Activated T-helper 17 cell treated with anti-CD3 and anti-CD28 coated beads, Interleukin-2, amount 50 U/mL, for 72 hours (primary cell): ENCODE measurements at regions not wholly inside any gene's neighbourhood (a gene's known extent, or its start where the extent isn't known, plus 50 kb on each side); places are given as distances from the start of the nearest gene placed in this dataset.

Experiments used
- ATAC-seq: fragments of 150-1000 bp; cut with Tn5 transposase; replicated peaks from 2 replicates; pipeline ENCODE4 v1.10.0; 2021; ENCODE audit warnings: mild to moderate bottlenecking, moderate library complexity
- H3K27ac Mint-ChIP-seq: one replicate; pipeline ENCODE4 v1.8.0; 2022; ENCODE audit warnings: mixed read lengths
- H3K27me3 Mint-ChIP-seq: one replicate; pipeline ENCODE4 v1.8.0; 2022; ENCODE audit warnings: mixed read lengths
- H3K36me3 Mint-ChIP-seq: one replicate; pipeline ENCODE4 v1.8.0; 2022; ENCODE audit warnings: low read depth, mild to moderate bottlenecking, mixed read lengths
- H3K4me1 Mint-ChIP-seq: one replicate; pipeline ENCODE4 v1.8.0; 2022; ENCODE audit warnings: mixed read lengths
- H3K4me3 Mint-ChIP-seq: one replicate; pipeline ENCODE4 v1.8.0; 2022; ENCODE audit warnings: mild to moderate bottlenecking, mixed read lengths
- H3K9me3 Mint-ChIP-seq: one replicate; pipeline ENCODE4 v1.8.0; 2022; ENCODE audit warnings: mixed read lengths

- no peak for ATAC-seq
- no peak overlapping the region for H3K27ac Mint-ChIP-seq
- no peaks in the 10 kb centered on the region for H3K27me3 Mint-ChIP-seq
- no peak overlapping the region for H3K4me3 Mint-ChIP-seq
- peaks cover 4% of the 10 kb centered on the region for H3K9me3 Mint-ChIP-seq
- H3K36me3 Mint-ChIP-seq: no peaks in the 10 kb centered on the region
- no peaks in the 10 kb centered on the region for H3K4me1 Mint-ChIP-seq
Measured at GRCh38 chr17:71937914-71938313, 182.9 kb upstream of the SOX9 start.

- Mint-ChIP-seq H3K27me3 (no peaks in the 10 kb centered on the region), H3K9me3 (peaks cover 4% of the 10 kb centered on the region), H3K4me3 (no peak overlapping the region), H3K27ac (no peak overlapping the region), H3K36me3 (no peaks in the 10 kb centered on the region), H3K4me1 (no peaks in the 10 kb centered on the region)
- no peak for ATAC-seq
Measured at GRCh38 chr17:71938340-71939010, 182.3 kb upstream of the SOX9 start.

GRCh38 chr17:71941920-71942319 is 178.9 kb upstream of the SOX9 start:
- Mint-ChIP-seq H3K4me1 (no peaks in the 10 kb centered on the region), H3K27ac (no peak overlapping the region), H3K36me3 (no peaks in the 10 kb centered on the region), H3K27me3 (peaks cover 4% of the 10 kb centered on the region), H3K9me3 (peaks cover 9% of the 10 kb centered on the region), H3K4me3 (no peak overlapping the region)
- no peak for ATAC-seq

- H3K4me1 Mint-ChIP-seq: no peaks in the 10 kb centered on the region
- no peak overlapping the region for H3K27ac Mint-ChIP-seq
- peaks cover 4% of the 10 kb centered on the region for H3K9me3 Mint-ChIP-seq
Measured at GRCh38 chr17:71942626-71943025, 178.2 kb upstream of the SOX9 start.

GRCh38 chr17:71948703-71949422 is 172.0 kb upstream of the SOX9 start:
- H3K9me3 Mint-ChIP-seq: peaks cover 4% of the 10 kb centered on the region
- ATAC-seq: no peak

More at GRCh38 chr17:71942626-71943025, 178.2 kb upstream of the SOX9 start:
- ATAC-seq: no peak
- peaks cover 4% of the 10 kb centered on the region for H3K27me3 Mint-ChIP-seq
- H3K4me3 Mint-ChIP-seq: no peak overlapping the region
- no peaks in the 10 kb centered on the region for H3K36me3 Mint-ChIP-seq

GRCh38 chr17:71959154-71959553 is 161.7 kb upstream of the SOX9 start:
- no peaks in the 10 kb centered on the region for H3K36me3 Mint-ChIP-seq
- H3K9me3 Mint-ChIP-seq: peaks cover 3% of the 10 kb centered on the region
- H3K4me3 Mint-ChIP-seq: no peak overlapping the region
- ATAC-seq: no peak
- H3K27ac Mint-ChIP-seq: no peak overlapping the region
- H3K4me1 Mint-ChIP-seq: no peaks in the 10 kb centered on the region
- H3K27me3 Mint-ChIP-seq: no peaks in the 10 kb centered on the region

More at GRCh38 chr17:71948703-71949422, 172.0 kb upstream of the SOX9 start:
- H3K4me3 Mint-ChIP-seq: no peak overlapping the region
- no peaks in the 10 kb centered on the region for H3K4me1 Mint-ChIP-seq
- peaks cover 4% of the 10 kb centered on the region for H3K27me3 Mint-ChIP-seq
- no peaks in the 10 kb centered on the region for H3K36me3 Mint-ChIP-seq
- H3K27ac Mint-ChIP-seq: no peak overlapping the region

- no peak overlapping the region for H3K4me3 Mint-ChIP-seq
- H3K27me3 Mint-ChIP-seq: no peaks in the 10 kb centered on the region
- H3K4me1 Mint-ChIP-seq: no peaks in the 10 kb centered on the region
- no peaks in the 10 kb centered on the region for H3K9me3 Mint-ChIP-seq
- no peak overlapping the region for H3K27ac Mint-ChIP-seq
- no peaks in the 10 kb centered on the region for H3K36me3 Mint-ChIP-seq
- no peak for ATAC-seq
Measured at GRCh38 chr17:71963351-71963750, 157.5 kb upstream of the SOX9 start.

GRCh38 chr17:71963791-71964190 is 157.0 kb upstream of the SOX9 start:
- Mint-ChIP-seq H3K9me3 (no peaks in the 10 kb centered on the region), H3K4me3 (no peak overlapping the region), H3K4me1 (no peaks in the 10 kb centered on the region), H3K36me3 (no peaks in the 10 kb centered on the region), H3K27me3 (no peaks in the 10 kb centered on the region), H3K27ac (no peak overlapping the region)
- no peak for ATAC-seq

GRCh38 chr17:71964559-71964958 is 156.3 kb upstream of the SOX9 start:
- H3K4me3 Mint-ChIP-seq: no peak overlapping the region
- H3K27ac Mint-ChIP-seq: no peak overlapping the region
- no peak for ATAC-seq
- H3K9me3 Mint-ChIP-seq: no peaks in the 10 kb centered on the region
- no peaks in the 10 kb centered on the region for H3K36me3 Mint-ChIP-seq
- H3K27me3 Mint-ChIP-seq: no peaks in the 10 kb centered on the region
- no peaks in the 10 kb centered on the region for H3K4me1 Mint-ChIP-seq

GRCh38 chr17:71966055-71966454 is 154.8 kb upstream of the SOX9 start:
- Mint-ChIP-seq H3K4me3 (no peak overlapping the region), H3K9me3 (no peaks in the 10 kb centered on the region), H3K27ac (no peak overlapping the region), H3K36me3 (no peaks in the 10 kb centered on the region), H3K27me3 (no peaks in the 10 kb centered on the region), H3K4me1 (no peaks in the 10 kb centered on the region)
- no peak for ATAC-seq

- Mint-ChIP-seq H3K4me1 (no peaks in the 10 kb centered on the region), H3K4me3 (no peak overlapping the region), H3K9me3 (peaks cover 2% of the 10 kb centered on the region), H3K27ac (no peak overlapping the region), H3K27me3 (peaks cover 2% of the 10 kb centered on the region), H3K36me3 (no peaks in the 10 kb centered on the region)
- no peak for ATAC-seq
Measured at GRCh38 chr17:71966459-71967313, 154.1 kb upstream of the SOX9 start.

- H3K36me3 Mint-ChIP-seq: no peaks in the 10 kb centered on the region
- ATAC-seq: no peak
- H3K27me3 Mint-ChIP-seq: peaks cover 3% of the 10 kb centered on the region
- H3K9me3 Mint-ChIP-seq: peaks cover 4% of the 10 kb centered on the region
- H3K4me1 Mint-ChIP-seq: no peaks in the 10 kb centered on the region
- no peak overlapping the region for H3K4me3 Mint-ChIP-seq
- no peak overlapping the region for H3K27ac Mint-ChIP-seq
Measured at GRCh38 chr17:71969500-71969899, 151.3 kb upstream of the SOX9 start.

- Mint-ChIP-seq H3K36me3 (no peaks in the 10 kb centered on the region), H3K27ac (no peak overlapping the region), H3K4me3 (no peak overlapping the region), H3K27me3 (peaks cover 3% of the 10 kb centered on the region), H3K4me1 (no peaks in the 10 kb centered on the region), H3K9me3 (peaks cover 4% of the 10 kb centered on the region)
- ATAC-seq: peak; percentile 83
Measured at GRCh38 chr17:71970312-71970711, 150.5 kb upstream of the SOX9 start.

- H3K4me3 Mint-ChIP-seq: no peak overlapping the region
- H3K36me3 Mint-ChIP-seq: no peaks in the 10 kb centered on the region
- peaks cover 4% of the 10 kb centered on the region for H3K9me3 Mint-ChIP-seq
- H3K27me3 Mint-ChIP-seq: peaks cover 3% of the 10 kb centered on the region
- no peaks in the 10 kb centered on the region for H3K4me1 Mint-ChIP-seq
- H3K27ac Mint-ChIP-seq: no peak overlapping the region
- no peak for ATAC-seq
Measured at GRCh38 chr17:71974051-71974450, 146.8 kb upstream of the SOX9 start.
